NCI-H1694 (cell line): ENCODE measurements at regions not wholly inside any gene's neighbourhood (a gene's known extent, or its start where the extent isn't known, plus 50 kb on each side); places are given as distances from the start of the nearest gene placed in this dataset.

Experiments used
- DNase-seq: peaks from one replicate; lab custom pipeline; 2025; lab: John Stamatoyannopoulos, UW

DNA sequence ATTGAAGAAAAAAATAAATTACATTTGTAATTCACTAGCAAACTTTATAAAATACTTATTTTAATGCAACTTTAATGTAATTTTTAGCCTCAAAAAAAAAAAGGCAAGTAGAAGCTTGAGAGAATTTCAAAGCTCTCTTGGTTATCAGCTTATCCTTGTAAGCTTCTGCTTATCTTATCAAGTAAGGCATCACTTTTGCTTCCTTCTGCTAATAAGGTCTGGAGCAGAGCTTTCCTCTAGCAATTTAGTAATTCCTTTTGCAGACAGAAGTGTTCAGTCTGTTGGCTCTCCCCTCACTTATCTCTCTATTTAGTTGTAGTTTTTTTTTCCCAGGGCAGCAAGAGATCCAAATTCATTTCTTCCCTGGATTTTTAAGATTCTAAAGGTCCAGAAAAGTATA lies 525.0 kb downstream of the ISL1 start:
- DNase-seq = no peak

DNA sequence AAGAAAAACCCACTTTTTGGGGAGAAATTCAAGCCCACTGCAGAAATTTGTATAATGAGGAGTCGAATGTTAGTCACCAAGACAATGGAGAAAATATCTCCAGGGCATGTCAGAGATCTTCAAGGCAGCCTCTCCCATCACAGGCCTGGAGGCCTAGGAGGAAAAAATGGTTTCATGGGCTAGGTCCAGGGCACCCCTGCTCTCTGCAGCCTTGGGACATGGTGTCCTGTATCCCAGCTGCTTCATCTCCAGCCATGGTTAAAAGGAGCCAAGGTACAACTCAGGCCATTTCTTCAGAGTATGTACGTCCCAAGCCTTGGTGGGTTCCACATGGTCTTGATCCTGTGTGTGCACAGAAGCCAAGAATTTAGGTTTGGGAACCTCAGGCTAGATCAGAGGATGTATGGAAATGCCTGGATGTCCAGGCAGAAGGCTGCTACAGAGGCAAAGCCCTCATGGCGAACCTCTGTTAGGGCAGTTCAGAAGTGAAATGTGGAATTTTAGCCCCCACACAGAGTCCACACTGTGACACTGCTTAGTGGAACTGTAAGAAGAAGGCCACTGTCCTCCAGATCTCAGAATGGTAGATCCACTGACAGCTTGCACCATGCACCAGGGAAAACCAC lies 561.4 kb downstream of the ISL1 start:
- no peak for DNase-seq

DNA sequence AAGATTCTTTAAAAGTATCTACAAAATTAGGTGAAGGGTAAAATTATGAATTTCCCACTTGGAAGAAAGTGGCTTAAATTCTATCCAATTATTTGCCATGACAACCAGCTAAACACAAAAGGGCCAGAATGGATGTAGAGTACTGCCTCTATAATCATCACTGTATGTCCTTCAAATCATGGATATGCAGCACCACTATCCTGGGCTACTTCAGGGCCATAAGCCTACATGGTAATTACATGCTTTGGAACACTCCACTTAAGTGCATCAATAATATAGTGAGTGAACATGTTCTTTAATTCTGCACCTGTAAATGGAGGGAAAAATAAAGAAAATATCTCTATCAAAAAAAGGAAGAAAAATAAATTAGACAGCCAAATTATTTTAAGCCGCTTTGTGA lies 575.2 kb downstream of the ISL1 start:
- no peak for DNase-seq

DNA sequence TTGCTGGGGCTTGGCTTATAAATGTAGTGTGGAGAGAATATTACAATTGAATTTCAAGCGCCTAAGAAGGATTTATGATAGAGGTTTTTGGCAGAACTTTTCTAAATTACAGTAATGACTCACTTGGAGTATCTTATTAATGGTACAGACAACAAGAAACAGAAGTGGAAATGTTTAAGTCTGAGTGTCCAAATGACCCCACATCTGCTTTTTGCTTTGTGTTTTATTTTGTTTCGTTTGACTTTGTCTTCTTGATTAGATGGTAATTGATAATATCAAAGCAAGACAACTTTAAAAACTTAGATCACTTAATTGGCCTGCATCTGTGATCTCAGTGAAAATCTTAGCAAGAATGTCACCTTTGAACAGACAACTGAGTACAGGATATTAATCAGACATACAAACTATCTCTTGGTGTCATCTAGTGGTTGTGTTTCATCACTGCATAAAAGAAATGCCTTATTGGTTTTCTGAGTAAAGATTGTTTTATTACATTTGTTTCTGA lies 577.4 kb downstream of the ISL1 start:
- peak; percentile 20 for DNase-seq

DNA sequence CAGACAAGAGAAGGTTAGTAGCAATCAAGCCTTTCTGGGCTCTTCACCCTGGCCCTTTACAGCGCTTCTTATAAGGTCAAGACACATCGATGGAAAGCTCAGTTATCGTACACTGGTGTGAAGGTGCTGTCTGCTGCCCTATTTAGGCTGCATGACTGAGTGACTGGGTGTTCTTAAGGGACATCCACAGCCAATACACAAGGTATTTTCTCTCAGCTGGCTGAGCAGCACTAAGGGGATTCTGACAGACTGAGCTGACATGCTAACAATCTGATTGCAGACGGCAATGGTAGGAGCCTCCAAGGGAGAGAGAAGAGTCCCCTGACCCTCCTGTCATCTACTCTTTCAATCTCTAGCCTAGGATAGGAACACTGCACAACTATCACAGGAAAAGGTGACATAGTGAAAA lies 577.9 kb downstream of the ISL1 start:
- no peak for DNase-seq

DNA sequence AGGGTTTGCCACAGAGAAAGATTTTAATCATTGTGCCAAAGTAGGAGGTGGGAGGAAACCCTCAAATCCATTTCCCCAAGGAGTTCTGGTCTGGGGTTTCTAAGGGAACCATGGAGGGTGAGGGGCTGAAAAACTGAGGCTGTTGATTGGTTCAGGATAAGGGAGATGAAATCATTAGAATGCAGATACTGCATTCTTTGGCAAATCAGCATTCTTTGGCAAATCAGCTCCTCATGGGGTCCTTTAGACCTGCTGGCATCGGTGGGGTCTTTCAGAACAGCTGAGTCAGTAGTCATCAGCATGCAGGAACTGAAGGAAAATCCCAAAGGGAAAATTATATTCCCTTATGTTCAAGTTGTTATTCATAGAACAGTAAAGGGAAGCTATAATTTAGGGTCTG lies 585.5 kb downstream of the ISL1 start:
- DNase-seq = no peak

DNA sequence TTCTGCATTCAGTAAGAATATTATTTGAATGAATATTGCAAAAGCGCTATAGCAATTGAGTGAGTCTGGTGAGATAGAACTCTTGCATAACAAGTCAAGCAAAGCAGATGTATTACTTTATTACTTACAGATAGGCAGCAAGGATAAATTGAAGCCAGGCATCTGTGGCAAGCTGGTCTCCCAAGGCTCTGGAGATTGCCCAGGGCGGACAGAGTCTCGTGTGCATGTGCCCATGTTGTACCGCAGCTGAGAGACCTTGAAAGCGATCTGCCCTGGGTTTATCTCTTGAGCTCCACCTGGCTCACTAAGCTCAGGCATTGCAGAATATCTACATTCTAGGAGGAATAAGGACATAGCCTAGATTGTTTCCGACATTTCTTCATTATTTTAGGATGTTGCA lies 591.6 kb downstream of the ISL1 start:
- DNase-seq = no peak

DNA sequence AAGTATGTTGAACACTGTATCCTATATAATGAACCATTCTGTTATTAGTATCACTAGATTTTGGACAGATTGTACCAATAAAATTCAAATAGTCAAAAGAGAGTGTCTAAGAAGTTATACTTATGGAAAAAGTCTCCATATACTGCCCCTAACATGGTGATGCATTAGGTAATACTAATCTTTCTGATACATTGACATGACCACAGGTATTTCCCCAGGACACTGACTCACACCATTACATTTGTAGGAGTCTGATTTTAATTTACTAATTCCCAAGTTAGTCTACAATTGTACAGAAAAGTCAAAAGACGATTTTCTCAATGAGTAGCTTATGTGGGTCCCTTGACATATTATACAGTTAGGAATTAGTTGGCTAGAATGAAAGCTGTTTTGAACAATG lies 593.8 kb downstream of the ISL1 start:
- DNase-seq = no peak

DNA sequence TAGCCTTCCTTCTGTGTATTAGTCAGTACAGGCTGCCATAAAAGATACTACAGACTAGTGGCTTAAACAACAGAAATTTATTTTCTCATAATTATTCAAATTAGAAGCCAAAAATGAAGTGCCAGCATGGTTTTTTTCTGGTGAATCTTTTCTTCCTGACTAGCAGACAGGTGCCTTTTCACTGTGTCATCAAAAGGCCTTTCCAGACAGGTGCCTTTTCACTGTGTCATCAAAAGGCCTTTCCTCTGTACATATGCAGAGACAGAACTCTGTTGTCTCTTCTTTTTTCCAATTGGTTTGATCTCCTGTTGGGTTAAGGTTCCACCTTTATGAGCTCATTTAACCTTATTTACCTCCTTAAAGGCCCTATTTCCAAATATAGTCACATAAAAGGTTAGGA lies 599.9 kb downstream of the ISL1 start:
- no peak for DNase-seq

DNA sequence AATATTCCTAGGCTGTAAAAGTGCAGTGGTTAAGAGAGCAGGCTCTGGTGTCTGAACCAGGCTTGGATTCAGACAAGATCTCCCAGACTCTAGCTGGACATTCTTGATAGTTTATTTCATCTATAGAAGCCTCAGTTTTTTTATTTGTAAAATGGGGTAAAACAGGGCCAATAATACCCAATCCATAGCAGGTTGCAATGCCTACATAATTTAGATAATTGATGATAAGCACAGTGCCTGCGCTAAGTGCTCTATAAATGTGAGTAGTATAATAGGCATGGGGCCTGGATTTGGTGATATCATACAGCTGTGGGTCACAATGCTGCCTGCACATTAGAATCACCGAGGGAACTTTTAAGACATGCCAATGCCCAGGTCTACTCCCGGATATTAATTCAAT lies 603.5 kb downstream of the ISL1 start:
- DNase-seq = no peak

DNA sequence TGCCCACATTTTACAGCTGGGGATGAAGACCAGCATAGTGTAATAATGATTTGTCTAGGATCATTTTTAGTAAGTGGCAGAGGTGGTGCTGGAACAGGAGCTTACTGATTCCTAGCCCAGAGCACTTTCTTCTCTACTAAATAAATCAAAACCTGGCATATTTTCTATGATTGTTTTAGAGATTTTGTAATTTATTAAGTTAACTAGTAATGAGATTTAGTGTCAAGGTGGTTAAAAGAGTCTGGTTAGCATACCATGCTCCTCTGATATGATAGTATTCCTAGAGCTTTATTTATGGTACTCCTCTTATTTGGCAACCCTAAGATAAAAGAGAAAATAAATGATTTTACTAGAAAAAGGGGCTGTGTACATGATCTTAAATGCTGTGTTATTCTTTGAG lies 604.0 kb downstream of the ISL1 start:
- no peak for DNase-seq

DNA sequence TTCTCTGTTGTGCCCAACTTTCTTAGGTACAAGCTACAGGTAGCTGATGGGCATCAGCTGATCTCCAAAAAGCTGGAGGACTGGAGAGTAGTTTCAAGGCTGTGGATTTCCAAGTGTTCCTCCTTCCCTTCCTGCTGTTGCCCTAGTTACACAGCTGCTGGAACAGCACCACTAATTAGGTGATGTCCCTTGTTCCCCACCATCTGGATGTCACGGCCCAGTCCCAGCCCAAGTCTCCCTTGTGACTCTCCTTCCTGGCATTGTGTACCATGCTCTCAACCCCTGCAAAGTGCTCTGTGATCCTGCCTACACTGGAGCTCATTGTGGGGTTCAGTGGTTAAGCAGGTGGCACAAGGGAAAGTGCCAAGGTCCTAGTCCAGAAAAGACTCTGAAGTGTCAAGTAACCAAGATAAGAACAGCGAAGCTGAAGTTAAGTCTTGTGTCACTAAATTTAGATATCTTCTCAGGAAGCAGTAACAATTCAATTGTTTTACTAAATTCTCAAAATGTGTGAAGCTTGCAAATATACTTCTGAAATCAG lies 604.5 kb downstream of the ISL1 start:
- DNase-seq = no peak

DNA sequence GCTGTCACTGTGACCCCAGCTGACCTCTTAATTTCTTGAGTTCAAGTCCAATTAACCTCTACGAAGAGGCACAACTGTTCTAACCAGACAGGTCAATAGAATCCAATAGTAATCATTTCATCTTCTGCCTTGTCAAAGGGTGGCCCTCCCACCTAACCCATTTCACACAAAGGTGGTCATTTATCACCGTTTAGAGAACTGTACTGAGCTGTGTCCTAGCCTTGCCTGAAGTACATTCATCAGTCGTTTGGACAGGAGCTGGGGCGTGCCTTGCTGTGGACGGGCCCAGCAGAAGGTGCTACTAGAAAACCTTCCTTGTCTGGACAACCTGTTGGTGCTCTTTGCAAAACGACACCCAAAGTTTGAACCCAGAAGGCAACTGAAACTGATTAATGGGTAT lies 605.4 kb downstream of the ISL1 start:
- DNase-seq = no peak

DNA sequence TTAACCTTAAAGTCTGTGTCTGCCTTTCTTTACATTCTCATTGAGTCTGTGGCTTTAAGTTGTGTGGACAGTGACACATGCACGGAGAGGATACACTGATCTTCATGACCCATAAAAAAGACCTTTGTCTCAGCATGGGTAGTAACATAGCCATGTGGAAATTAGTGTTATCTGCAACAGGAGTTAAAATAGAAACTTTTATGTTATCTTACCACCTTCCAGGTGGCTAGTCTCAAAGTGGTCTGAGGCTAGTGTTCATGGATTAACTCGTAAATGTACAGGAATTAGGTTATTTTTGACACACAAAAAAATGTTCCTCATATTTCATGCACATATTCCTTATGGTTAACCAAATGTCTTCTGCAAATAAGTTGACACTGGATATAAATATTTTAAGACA lies 607.0 kb downstream of the ISL1 start:
- DNase-seq = no peak

DNA sequence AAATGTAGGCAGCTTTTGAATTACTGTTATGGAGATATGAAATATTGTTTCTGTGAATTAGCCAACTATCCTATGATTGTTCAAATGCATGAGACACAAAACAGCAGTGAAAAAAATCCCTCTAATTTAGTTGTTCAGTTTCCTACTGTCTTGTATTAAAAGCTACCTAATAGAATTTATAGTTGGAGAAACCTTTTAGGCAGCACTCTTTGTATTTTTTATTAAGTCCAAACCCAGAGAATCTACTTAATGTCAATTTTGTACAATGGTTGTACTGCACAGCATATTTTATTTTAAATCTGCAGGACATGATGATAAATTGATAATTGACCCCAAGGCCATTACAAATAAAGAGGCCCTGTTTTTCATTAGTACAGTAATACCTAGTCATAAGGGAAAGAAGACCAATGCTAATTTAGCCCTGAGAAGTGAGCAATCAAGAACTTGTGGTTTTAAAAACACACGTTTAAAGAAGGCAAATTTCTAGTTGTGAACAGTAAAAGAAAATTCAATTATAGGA lies 607.5 kb downstream of the ISL1 start:
- no peak for DNase-seq

DNA sequence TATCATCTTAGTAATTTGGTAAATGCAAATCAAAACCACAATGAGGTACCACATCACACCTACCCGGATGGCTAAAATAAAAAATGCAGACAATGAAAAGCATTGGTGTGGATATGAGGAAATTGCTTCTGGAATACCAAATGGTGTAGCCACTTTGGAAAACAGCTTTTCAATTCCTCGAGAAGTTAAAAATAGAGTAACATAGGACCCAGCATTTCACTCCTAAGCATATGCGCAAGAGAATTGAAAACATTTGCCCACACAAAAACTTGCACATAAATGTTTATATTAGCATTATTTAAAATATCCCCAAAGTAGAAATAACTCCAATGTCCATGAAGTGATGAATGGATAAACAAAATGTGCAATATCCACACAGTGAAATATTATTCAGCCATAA lies 608.7 kb downstream of the ISL1 start:
- no peak for DNase-seq

DNA sequence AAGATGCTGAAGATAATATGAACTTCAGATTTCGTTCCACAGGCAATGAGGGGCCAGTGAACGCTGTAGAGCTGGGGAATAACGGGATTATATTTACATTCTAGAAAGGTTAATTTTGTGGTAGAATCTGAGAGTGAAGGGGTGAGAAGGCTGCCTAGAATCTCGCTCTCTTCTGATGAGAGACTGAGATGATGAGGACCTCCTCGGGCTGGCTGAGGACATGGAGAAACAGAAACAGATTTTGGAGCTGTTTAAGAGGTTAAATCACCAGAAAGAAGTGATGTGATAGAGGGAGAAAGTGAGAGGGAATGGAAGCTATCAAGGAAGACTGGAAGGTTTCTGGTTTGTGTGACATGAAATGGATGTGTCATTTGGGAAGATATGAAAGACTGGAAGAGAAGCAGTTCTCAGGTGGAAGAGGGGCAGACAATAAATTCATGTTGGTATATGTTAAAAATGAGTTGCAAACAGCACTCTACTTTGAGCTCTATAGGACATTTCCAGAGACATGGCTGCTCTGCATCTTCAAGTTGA lies 612.6 kb downstream of the ISL1 start:
- no peak for DNase-seq

DNA sequence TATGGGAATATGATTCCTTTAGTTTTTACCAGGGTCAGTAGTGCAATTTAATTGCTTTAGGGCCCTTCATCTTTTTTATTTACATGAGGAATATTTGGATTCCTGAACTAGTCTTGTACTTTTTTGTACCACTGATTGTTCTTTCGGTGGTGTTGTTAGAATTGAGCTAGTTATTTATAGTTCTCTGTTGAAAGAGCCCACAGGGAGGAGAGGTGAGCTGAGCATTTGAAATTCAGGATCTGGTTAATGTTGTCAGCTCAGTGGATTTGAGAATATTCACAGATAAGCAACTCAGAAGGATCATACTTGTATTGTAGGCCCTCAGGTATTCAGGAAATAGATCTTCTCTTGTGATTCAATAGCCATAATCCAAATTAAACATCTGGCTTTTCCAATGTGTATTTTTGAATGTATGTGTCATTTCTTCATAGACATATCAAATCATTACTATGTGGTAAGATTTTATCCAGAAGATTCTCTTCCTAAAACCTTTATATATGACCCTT lies 613.2 kb downstream of the ISL1 start:
- DNase-seq = no peak

DNA sequence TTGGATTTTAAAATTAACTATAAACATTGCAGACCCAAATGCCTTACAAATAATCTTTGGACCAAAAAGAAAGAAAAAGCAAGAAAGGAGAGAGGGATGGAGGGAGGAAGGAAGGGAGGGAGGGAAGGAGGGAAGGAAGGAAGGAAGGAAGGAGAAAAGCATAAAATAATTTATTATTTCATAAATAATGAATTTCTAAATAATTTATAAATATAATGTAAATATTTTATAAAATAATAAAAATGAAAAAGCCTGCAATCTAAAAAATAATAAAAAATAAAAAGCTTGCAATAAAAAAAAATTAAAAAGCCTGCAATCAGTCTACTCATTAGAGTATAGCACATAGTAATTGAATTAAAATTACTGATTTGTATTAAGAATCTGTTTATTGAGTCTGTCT lies 614.3 kb downstream of the ISL1 start:
- no peak for DNase-seq

DNA sequence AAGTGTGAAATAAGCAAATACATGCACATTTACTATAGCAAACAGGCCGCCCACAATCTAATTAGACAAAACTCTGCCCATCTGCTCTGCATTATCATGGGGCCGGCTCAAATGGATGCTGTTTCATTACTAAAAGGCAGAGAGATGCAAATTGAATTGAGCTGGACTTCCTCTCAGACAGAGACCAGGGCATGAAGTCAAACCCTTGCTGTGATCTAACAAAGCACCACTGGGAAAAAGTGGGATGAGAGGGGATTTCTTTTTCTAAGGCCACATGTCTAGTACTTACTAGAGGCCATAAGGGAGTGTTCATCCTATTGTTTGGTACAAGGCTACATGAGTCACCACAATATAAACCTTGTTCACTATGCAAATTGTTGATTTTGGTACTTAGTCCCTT lies 614.7 kb downstream of the ISL1 start:
- DNase-seq = peak; percentile 11

DNA sequence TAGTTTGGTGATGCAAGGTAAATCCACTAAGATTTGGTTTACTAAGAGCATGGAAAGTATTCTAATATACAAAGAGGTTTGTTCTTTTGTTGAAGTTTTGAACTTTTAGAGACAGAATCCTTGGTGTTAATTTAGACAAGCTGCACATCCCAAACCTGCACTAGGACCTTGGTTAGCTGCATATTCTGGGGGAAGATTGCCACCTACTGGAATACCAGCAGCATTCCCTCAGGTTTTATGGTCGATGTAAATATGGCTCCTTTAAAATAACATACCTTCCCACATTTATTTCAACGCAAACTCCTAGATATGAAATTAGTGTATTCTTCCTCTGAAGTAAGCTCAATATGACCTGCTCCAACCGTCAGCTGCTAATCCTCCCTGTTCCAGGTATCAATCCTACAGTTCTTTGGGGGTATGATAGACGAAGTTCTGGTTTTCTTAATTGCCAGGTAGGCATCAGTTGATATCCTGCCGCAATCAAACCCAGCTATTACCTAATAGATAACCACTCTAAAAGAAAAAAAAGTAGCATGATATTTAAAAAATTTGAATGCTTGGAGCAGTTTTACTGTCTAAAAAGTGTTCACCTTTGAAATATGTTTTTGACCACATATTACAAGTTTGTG lies 624.1 kb downstream of the ISL1 start:
- peak; percentile 44 for DNase-seq

DNA sequence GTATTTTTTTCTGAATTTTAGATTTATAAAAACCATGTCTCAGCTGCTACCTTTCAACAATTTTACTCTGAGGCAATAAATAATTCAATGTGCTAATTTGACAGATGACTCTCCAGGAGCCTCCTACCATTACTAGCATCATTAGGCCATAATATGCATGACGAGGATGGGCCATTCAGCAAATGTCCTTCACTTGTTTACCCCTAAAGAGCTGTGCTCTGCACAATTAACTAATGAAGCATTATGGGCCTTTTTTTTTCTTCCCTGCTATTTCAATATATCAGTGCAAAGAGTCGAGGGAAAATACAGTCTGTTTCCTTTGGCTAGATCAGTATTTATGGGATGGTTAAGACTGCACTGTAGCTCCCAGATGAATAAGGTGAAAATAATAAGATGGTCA lies 627.2 kb downstream of the ISL1 start:
- no peak for DNase-seq

DNA sequence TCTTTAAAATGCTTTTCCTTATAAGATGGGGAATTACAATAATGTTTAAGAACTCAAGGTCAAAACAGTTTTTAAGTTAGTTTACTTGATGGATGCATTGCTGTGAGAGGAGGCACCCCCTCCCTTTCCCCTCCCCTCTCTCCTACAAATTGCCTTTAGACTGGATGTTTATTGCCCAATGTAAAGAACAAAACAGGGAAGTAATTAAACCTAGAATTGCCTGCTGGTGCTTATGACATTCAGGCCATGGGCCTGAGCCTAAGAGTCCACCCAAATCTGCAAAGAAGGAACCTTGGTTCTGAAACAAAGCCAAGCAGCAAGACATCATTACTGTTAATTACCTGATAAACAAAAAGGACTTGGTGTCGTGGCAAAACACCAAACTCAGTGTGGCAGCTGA lies 630.3 kb downstream of the ISL1 start:
- no peak for DNase-seq
